GM21528 (cell line): ENCODE measurements at regions not wholly inside any gene's neighbourhood (a gene's known extent, or its start where the extent isn't known, plus 50 kb on each side); places are given as distances from the start of the nearest gene placed in this dataset.

Experiments used
- ATAC-seq: cut with Tn5 transposase; IDR thresholded peaks from one replicate; pipeline ENCODE4 v1.9.1; 2021; ENCODE audit warnings: mild to moderate bottlenecking, moderate library complexity; ENCODE audit not compliant: unreplicated experiment, low FRiP score

GRCh38 chr17:72034000-72034399 lies 86.8 kb upstream of the SOX9 start:
- ATAC-seq, result no peak

GRCh38 chr17:72038427-72038826 lies 82.4 kb upstream of the SOX9 start:
- ATAC-seq, result no peak

- ATAC-seq, result no peak
Measured at GRCh38 chr17:72039490-72039889, 81.3 kb upstream of the SOX9 start.

- no peak for ATAC-seq
Measured at GRCh38 chr17:72046178-72046577, 74.6 kb upstream of the SOX9 start.

GRCh38 chr17:72046643-72047612 lies 73.9 kb upstream of the SOX9 start:
- ATAC-seq, result no peak

DNA sequence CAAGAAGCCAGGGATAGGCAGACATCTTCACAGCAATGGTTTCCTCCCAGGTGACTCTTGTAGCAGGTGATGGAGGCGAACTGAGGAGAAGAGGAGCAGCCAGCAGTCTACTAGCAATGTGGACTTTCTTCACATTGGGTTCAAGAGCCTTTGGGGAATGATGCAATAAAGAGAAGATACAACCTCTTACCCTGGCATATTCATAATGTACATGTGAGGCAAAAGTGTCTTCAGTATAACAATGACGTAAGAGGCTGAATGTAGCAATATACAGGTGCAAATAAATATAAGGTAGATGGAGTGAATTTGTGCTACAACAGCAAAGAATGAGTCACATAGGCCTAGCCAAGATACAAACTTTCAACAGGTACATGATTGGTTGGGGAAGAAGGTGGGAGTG lies 70.9 kb upstream of the SOX9 start:
- ATAC-seq, result no peak

DNA sequence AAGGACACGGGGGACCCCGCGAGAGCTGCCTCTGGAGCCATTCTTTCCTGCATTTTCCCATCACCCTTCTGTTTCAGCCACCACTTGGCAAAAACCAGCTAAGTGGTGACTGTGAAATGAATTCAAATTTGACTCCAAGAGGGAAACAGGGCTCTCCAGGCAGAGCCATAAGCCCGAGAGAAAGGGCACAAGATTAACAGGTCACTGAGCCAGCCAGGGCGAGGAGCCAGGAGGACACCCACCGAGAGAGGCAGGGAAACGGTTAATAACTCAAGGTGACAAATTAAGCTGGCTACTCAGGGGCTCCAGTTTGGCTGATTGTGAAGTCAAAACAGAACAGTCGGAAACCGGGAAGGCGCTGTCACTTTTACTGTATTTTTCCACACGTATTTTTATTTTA lies 67.8 kb upstream of the SOX9 start:
- ATAC-seq, result no peak

- ATAC-seq, result no peak
Measured at GRCh38 chr17:72053449-72053848, 67.4 kb upstream of the SOX9 start.

DNA sequence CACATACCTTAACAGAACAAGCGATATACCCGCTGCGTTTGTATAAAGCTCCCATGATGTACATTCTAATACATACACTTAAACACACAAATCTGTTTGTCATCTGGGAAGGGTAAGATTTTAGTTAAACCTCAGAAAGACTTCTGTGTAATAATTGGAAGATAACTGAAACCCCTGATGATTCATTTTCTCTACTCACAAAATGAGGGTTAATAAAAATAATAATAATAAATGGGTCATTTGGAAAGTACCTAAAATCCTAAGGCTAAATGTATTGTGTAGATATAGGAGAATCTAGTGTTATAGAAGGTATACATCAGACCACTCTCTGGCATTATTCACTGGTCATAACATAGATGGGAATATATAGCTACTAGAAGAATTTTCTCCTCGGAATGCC lies 64.7 kb upstream of the SOX9 start:
- ATAC-seq, result no peak

- ATAC-seq, result no peak
Measured at GRCh38 chr17:72056727-72057290, 64.0 kb upstream of the SOX9 start.

DNA sequence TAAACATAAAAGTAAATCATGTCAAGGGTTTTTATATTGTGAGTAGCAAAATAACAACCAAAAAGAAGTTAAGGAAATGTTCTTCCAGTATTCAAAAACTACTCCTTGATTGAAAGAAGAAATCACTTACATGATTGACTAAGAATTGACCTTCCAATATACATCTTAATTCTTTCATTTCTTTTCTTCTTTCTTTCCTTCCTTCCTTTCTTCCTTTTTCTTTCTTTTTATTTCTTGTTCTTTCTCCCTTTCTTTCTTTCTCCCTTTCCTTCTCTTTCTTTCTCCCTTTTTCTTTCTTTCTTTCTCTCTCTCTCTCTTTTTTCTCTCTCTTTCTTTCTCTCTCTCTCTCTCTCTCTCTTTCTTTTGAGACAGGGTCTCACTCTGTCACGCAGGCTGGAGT lies 60.7 kb upstream of the SOX9 start:
- no peak for ATAC-seq

DNA sequence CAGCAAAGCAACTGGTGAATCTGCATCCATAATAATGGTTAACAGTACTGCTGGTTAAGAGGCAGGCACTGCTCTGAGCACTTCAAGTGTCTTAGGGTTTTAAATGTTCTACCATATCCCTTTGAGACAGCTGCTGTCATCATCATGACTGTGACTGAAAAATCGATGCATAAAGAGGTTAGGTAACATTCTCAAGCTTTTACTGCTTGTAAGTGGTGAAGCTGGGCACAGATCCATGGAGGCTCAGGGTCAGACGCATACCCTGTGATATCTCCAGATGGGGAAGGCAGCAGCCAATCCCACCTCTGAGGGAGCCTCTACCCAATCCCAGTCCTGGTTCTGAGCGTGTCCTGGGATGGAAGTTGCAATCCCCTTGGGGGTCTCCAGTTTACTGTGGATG lies 57.6 kb upstream of the SOX9 start:
- no peak for ATAC-seq

- ATAC-seq, result no peak
Measured at GRCh38 chr17:72063756-72064450, 56.9 kb upstream of the SOX9 start.

DNA sequence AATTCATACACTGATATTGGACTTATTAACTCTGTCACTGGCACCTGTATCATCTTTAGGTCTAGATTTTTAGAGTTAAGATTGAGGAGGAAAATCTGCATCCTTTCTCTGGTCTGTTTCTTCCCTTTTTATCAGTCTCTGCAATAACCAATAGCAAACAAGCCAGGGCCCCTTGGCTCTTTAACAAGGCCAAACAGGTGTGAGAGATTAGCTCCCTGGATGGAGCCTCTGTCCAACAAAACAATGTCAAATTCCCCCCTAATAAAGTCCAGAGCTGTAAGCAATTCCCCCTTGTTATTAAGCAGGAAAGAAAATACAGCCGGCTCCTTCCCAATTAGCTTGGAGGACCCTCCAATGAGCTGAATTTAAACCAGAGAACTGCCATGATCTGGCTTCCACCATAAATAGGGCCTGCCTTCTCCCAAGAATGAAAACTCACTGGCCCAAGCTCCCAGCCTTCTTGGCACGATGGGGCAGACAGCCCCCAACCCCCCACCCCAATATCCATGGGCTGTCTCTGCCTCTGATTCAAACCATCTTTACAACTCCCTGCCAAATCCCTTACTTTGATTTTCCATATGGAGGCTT lies 56.1 kb upstream of the SOX9 start:
- ATAC-seq, result no peak

DNA sequence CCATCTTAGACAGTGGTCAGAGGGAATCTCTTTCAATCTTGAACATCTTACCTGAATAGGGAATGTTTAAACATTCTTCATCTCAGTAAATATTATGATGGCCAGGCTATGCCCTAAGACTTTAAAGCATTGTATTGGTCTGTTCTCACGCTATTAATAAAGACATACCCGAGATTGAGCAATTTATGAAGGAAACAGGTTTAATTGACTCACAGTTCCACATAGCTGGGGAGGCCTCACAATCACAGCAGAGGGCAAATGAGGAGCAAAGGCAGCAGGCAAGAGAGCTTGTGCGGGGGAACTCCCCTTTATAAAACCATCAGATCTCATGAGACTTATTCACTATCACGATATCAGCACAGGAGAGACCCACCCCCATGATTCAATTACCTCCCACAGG lies 55.3 kb upstream of the SOX9 start:
- ATAC-seq, result no peak

DNA sequence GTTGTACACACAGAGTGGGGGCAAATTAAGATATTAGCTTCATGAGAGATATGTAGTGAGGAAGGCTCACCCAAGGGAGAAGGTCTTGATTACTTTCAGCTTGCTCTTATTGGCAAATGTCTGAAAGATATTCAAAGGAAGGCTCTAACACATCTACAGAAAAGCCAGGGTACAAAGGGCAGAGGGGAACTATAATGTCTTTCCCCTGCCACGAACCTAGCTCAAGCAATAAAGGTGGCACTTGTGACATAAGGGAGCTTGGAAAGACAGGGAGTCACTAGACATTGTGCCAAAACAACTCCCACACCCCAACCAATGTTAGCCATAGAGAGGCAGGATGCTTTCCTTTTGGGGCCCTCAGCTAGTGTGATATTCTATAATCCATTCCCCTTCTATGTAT lies 52.2 kb upstream of the SOX9 start:
- ATAC-seq, result no peak

- no peak for ATAC-seq
Measured at GRCh38 chr17:72069586-72070202, 51.1 kb upstream of the SOX9 start.
